Osteoblast (primary cell): ENCODE measurements at regions not wholly inside any gene's neighbourhood (a gene's known extent, or its start where the extent isn't known, plus 50 kb on each side); places are given as distances from the start of the nearest gene placed in this dataset.
"Not testable (repeated sequence)": the region's sequence is repeated elsewhere in the genome, so short reads cannot be mapped to it uniquely, and the experiment has no call there.

Experiments
- DNase-seq: peaks from one replicate; pipeline ENCODE4 v3.0.0; 2011; ENCODE audit warnings: low spot score, mixed read lengths; ENCODE audit not compliant: insufficient read length; ENCODE audit errors: missing footprints
- H2AFZ ChIP-seq: 2 replicates; pipeline ENCODE4 v1.6.0; 2011; ENCODE audit warnings: mild to moderate bottlenecking, low read length
- H3K27ac ChIP-seq: 2 replicates; pipeline ENCODE4 v1.5.1; 2011; ENCODE audit warnings: mild to moderate bottlenecking, low read depth, low read length, moderate library complexity
- H3K27me3 ChIP-seq: 2 replicates; pipeline ENCODE4 v1.6.0; 2012; ENCODE audit warnings: mild to moderate bottlenecking, control low read depth, inconsistent platforms, low read length, moderate library complexity; ENCODE audit not compliant: insufficient read depth
- H3K36me3 ChIP-seq: 2 replicates; pipeline ENCODE4 v1.5.1; 2011; ENCODE audit warnings: mild to moderate bottlenecking, low read length, control low read depth, moderate library complexity; ENCODE audit not compliant: insufficient read depth
- H3K4me1 ChIP-seq: 2 replicates; pipeline ENCODE4 v1.5.1; 2011; ENCODE audit warnings: mild to moderate bottlenecking, low read length, control low read depth, moderate library complexity; ENCODE audit not compliant: insufficient read depth
- H3K4me2 ChIP-seq: 2 replicates; pipeline ENCODE4 v1.6.0; 2011; ENCODE audit warnings: mild to moderate bottlenecking, low read length; ENCODE audit not compliant: insufficient read depth
- H3K4me3 ChIP-seq: fragments of 200-600 bp; sonication (generic); 3 replicates; pipeline ENCODE4 v1.5.1; 2012; ENCODE audit warnings: mild to moderate bottlenecking, low read length, inconsistent platforms; ENCODE audit not compliant: insufficient read depth
- H3K79me2 ChIP-seq: 2 replicates; pipeline ENCODE4 v1.6.0; 2012; ENCODE audit warnings: mild to moderate bottlenecking, low read length, control low read depth, inconsistent platforms; ENCODE audit not compliant: insufficient read depth
- H3K9me3 ChIP-seq: 2 replicates; pipeline ENCODE4 v1.5.1; 2011; ENCODE audit warnings: low read depth, low read length, control low read depth
- H4K20me1 ChIP-seq: 2 replicates; pipeline ENCODE4 v1.6.0; 2012; ENCODE audit warnings: mild to moderate bottlenecking, low read length, control low read depth; ENCODE audit not compliant: insufficient read depth
- CTCF ChIP-seq: IDR thresholded peaks from 2 replicates; pipeline ENCODE4 v1.5.1; 2011; ENCODE audit warnings: mild to moderate bottlenecking, low read depth, low read length, moderate library complexity; ENCODE audit errors: extremely low read depth

- no peak overlapping the region for H3K4me3 ChIP-seq
- no peak for TF ChIP-seq CTCF
Observed at GRCh38 chr1:30548294-30548693, 175.1 kb downstream of the MATN1 start.

GRCh38 chr1:30547326-30547725 lies 176.1 kb downstream of the MATN1 start:
- not testable (repeated sequence) for H3K27ac ChIP-seq, H4K20me1 ChIP-seq, H3K4me3 ChIP-seq, H3K27me3 ChIP-seq, H3K79me2 ChIP-seq, DNase-seq, H3K9me3 ChIP-seq, H2AFZ ChIP-seq, H3K4me1 ChIP-seq, H3K4me2 ChIP-seq, H3K36me3 ChIP-seq

More at GRCh38 chr1:30548294-30548693, 175.1 kb downstream of the MATN1 start:
- no peak overlapping the region for H3K27ac ChIP-seq
- no peaks in the 10 kb centered on the region for H4K20me1 ChIP-seq
- no peaks in the 10 kb centered on the region for H3K79me2 ChIP-seq
- no peak for DNase-seq
- no peaks in the 10 kb centered on the region for H3K27me3 ChIP-seq
- H3K9me3 ChIP-seq, result no peaks in the 10 kb centered on the region
- H3K4me1 ChIP-seq, result no peaks in the 10 kb centered on the region
- H3K4me2 ChIP-seq, result no peak overlapping the region
- no peak overlapping the region for H2AFZ ChIP-seq
- no peaks in the 10 kb centered on the region for H3K36me3 ChIP-seq

- Histone ChIP-seq H3K9me3 (no peaks in the 10 kb centered on the region), H3K4me2 (no peak overlapping the region), H3K4me3 (no peak overlapping the region), H3K79me2 (no peaks in the 10 kb centered on the region), H3K4me1 (no peaks in the 10 kb centered on the region), H3K27me3 (no peaks in the 10 kb centered on the region), H2AFZ (no peak overlapping the region), H4K20me1 (no peaks in the 10 kb centered on the region), H3K27ac (no peak overlapping the region), H3K36me3 (no peaks in the 10 kb centered on the region)
- no peak for DNase-seq
- TF ChIP-seq CTCF, result no peak
Observed at GRCh38 chr1:30545365-30545764, 178.0 kb downstream of the MATN1 start.

GRCh38 chr1:30541721-30542485 lies 181.5 kb downstream of the MATN1 start:
- Histone ChIP-seq H3K4me3 (no peak overlapping the region), H3K27ac (no peak overlapping the region), H3K4me2 (no peak overlapping the region), H3K79me2 (no peaks in the 10 kb centered on the region), H3K4me1 (no peaks in the 10 kb centered on the region), H3K27me3 (no peaks in the 10 kb centered on the region), H3K9me3 (no peaks in the 10 kb centered on the region), H4K20me1 (no peaks in the 10 kb centered on the region), H3K36me3 (no peaks in the 10 kb centered on the region), H2AFZ (no peak overlapping the region)
- TF ChIP-seq CTCF, result no peak
- DNase-seq, result no peak
